Panc1 (cell line): ENCODE measurements at regions not wholly inside any gene's neighbourhood (a gene's known extent, or its start where the extent isn't known, plus 50 kb on each side); places are given as distances from the start of the nearest gene placed in this dataset.

Source experiments
- ATAC-seq: fragments of 200-7000 bp; cut with Tn5 transposase; 2 replicates; pipeline ENCODE4 v1.9.1; 2020; ENCODE audit warnings: mild to moderate bottlenecking, moderate library complexity
- BruUV-seq: library from RNA; stranded (reverse); fragments of 400-500 nt; replicated peaks from 2 replicates; lab custom pipeline; 2021; lab: Mats Ljungman, UMichigan
- CTCF ChIA-PET: fragments of 300-600 bp; sonication (Branson Sonifier 250); formaldehyde crosslinking; loops from one replicate; lab custom pipeline; 2022; ENCODE audit warnings: antibody characterized with exemption; lab: Charles Lee
- POLR2A ChIA-PET: fragments of 300-600 bp; sonication (Branson Sonifier 250); formaldehyde crosslinking; loops from one replicate; lab custom pipeline; 2022; ENCODE audit warnings: antibody characterized with exemption; lab: Charles Lee
- DNase-seq: peaks from one replicate; pipeline ENCODE4 v3.0.0-alpha.2; 2010; ENCODE audit warnings: low read depth, low spot score
- H3K27ac ChIP-seq: 2 replicates; pipeline ENCODE4 v1.5.1; 2011; ENCODE audit warnings: mild to moderate bottlenecking, low read length, inconsistent platforms
- H3K27me3 ChIP-seq: fragments of 200-500 bp; sonication (Bioruptor generic); 2 replicates; pipeline ENCODE4 v1.6.0; 2014; ENCODE audit warnings: low read length, inconsistent platforms; ENCODE audit not compliant: control insufficient read depth, insufficient read depth
- H3K36me3 ChIP-seq: fragments of 200-500 bp; sonication (Bioruptor generic); 2 replicates; pipeline ENCODE4 v1.5.1; 2014; ENCODE audit warnings: inconsistent platforms, mild to moderate bottlenecking, low read length, moderate library complexity; ENCODE audit not compliant: control insufficient read depth, insufficient read depth
- H3K4me1 ChIP-seq: 2 replicates; pipeline ENCODE4 v1.5.1; 2011; ENCODE audit warnings: inconsistent platforms, mild to moderate bottlenecking, low read length, moderate library complexity; ENCODE audit not compliant: control insufficient read depth, insufficient read depth
- H3K4me3 ChIP-seq, 2 experiments: 2 replicates each; pipeline ENCODE4 v1.5.1; 2011 to 2012; ENCODE audit warnings: low read depth in 2 of 2, low read length in 2 of 2, mild to moderate bottlenecking in 2 of 2, inconsistent platforms in 1 of 2, moderate library complexity in 1 of 2
- H3K9me3 ChIP-seq: fragments of 200-500 bp; sonication (Bioruptor generic); 2 replicates; pipeline ENCODE4 v1.5.1; 2014; ENCODE audit warnings: low read depth, mild to moderate bottlenecking, inconsistent platforms, low read length, moderate library complexity; ENCODE audit not compliant: control insufficient read depth, insufficient read depth
- CTCF ChIP-seq: fragments of 450-650 bp; IDR thresholded peaks from 2 replicates; pipeline ENCODE4 v1.5.1; 2017; ENCODE audit warnings: mild to moderate bottlenecking
- POLR2AphosphoS5 ChIP-seq: IDR thresholded peaks from 2 replicates; pipeline ENCODE4 v1.6.1; 2012; ENCODE audit warnings: mild to moderate bottlenecking, low read depth, low read length, moderate library complexity
- REST ChIP-seq, 2 experiments: IDR thresholded peaks; 2 replicates each; pipeline ENCODE4 v1.6.1; 2011 to 2012; ENCODE audit warnings: low read depth in 2 of 2, control low read depth in 1 of 2, low read length in 1 of 2, mild to moderate bottlenecking in 1 of 2, moderate library complexity in 1 of 2; ENCODE audit not compliant: insufficient read depth in 1 of 2
- SIN3A ChIP-seq: IDR thresholded peaks from 2 replicates; pipeline ENCODE4 v1.6.1; 2012; ENCODE audit warnings: low read depth, mild to moderate bottlenecking, low read length, moderate library complexity, borderline replicate concordance; ENCODE audit not compliant: insufficient read depth
- TCF7L2 ChIP-seq: IDR thresholded peaks from 2 replicates; pipeline ENCODE4 v1.6.1; 2011; ENCODE audit warnings: mild to moderate bottlenecking, low read depth, low read length, inconsistent platforms
- in situ Hi-C: cut with HindIII; loops from 2 replicates; pipeline ENCODE4 v1.10.0; 2016; ENCODE audit warnings: low sequenced_read_pairs, low pct_unique_long_range_greater_than_20kb
- intact Hi-C: fragments of 100-400 bp; cut with micrococcal nuclease; formaldehyde crosslinking; loops from one replicate; pipeline ENCODE4 v1.10.0; 2022; ENCODE audit not compliant: unreplicated experiment

- intact Hi-C loops (no loop called here), in situ Hi-C loops (no loop called here)
- no TSS peak for BruUV-seq
- CTCF ChIA-PET, result no interaction called here
- TF ChIP-seq TCF7L2, result no peak
- TF ChIP-seq SIN3A, result no peak
- TF ChIP-seq POLR2AphosphoS5, result no peak
- no peak for TF ChIP-seq CTCF
- TF ChIP-seq REST (IDR thresholded peaks at IDR 0.05; ENCODE audit: insufficient read depth in 1 of 2, low read depth in 2 of 2, low read length in 1 of 2), result no peak
- no peaks in the 10 kb centered on the region for H3K9me3 ChIP-seq
- ATAC-seq (no peak), DNase-seq (no peak)
- POLR2A ChIA-PET, result interaction anchor here (0.6 kb wide), 1 partner anchor 283 kb away, joined by 3 read pairs; no protein-coding TSS in a partner anchor
- no peak overlapping the region for H3K4me3 ChIP-seq
- H3K27ac ChIP-seq, result no peak overlapping the region
- no peaks in the 10 kb centered on the region for H3K4me1 ChIP-seq
- no peaks in the 10 kb centered on the region for H3K27me3 ChIP-seq
- no peaks in the 10 kb centered on the region for H3K36me3 ChIP-seq
These were observed 274.6 kb upstream of the TBX3 start for GRCh38 chr12:114958538-114958937.

GRCh38 chr12:114957225-114957624 lies 273.2 kb upstream of the TBX3 start:
- H3K36me3 ChIP-seq, result no peaks in the 10 kb centered on the region
- H3K9me3 ChIP-seq, result no peaks in the 10 kb centered on the region
- no peak overlapping the region for H3K4me3 ChIP-seq
- H3K4me1 ChIP-seq, result no peaks in the 10 kb centered on the region
- DNase-seq (no peak), ATAC-seq (no peak)
- in situ Hi-C loops (no loop called here), intact Hi-C loops (no loop called here)
- POLR2A ChIA-PET, result no interaction called here
- no peak overlapping the region for H3K27ac ChIP-seq
- TF ChIP-seq POLR2AphosphoS5 (no peak), TCF7L2 (no peak), REST (IDR thresholded peaks at IDR 0.05; ENCODE audit: insufficient read depth in 1 of 2, low read depth in 2 of 2, low read length in 1 of 2) (no peak), SIN3A (no peak)
- BruUV-seq, result no TSS peak
- CTCF ChIA-PET, result no interaction called here
- H3K27me3 ChIP-seq, result no peaks in the 10 kb centered on the region
